ENCODE measurements at regions not wholly inside any gene's neighbourhood (a gene's known extent, or its start where the extent isn't known, plus 50 kb on each side); places are given as distances from the start of the nearest gene placed in this dataset.
"Not testable (repeated sequence)": the region's sequence is repeated elsewhere in the genome, so short reads cannot be mapped to it uniquely, and the experiment has no call there.

- H3K4me1 ChIP-seq (ENCODE audit: control insufficient read depth, extremely low read depth, insufficient read depth, low read length): peaks cover 36% of the 10 kb centered on the region
- DNase-seq (ENCODE audit: low read depth, low spot score) (no peak), FAIRE-seq (no peak)
- H3K9me1 ChIP-seq (ENCODE audit: control insufficient read depth, extremely low read depth, insufficient read depth, low read length): no peaks in the 10 kb centered on the region
- no peaks in the 10 kb centered on the region for H3K9me3 ChIP-seq (ENCODE audit: control insufficient read depth, low read depth, low read length)
- no peaks in the 10 kb centered on the region for H3K36me3 ChIP-seq (ENCODE audit: control insufficient read depth in 2 of 2, extremely low read depth in 1 of 2, insufficient read depth in 2 of 2, low read length in 2 of 2)
- no peaks in the 10 kb centered on the region for H3K27me3 ChIP-seq (ENCODE audit: control insufficient read depth, extremely low read depth, insufficient read depth, low read length)
- H3K9ac ChIP-seq (ENCODE audit: control insufficient read depth, extremely low read depth, insufficient read depth, low read length): no peak overlapping the region
- no peaks in the 10 kb centered on the region for H3K79me2 ChIP-seq (ENCODE audit: control insufficient read depth, insufficient read depth, low read length)
- no peak overlapping the region for H2AFZ ChIP-seq (ENCODE audit: control insufficient read depth, low read length)
- no peak for TF ChIP-seq EZH2 (IDR thresholded peaks at IDR 0.05; ENCODE audit: low read length)
- no peak overlapping the region for H3K4me3 ChIP-seq (ENCODE audit: control insufficient read depth in 2 of 3, extremely low read depth in 1 of 3, insufficient read depth in 2 of 3, low read depth in 1 of 3, low read length in 3 of 3)
- H3K27ac ChIP-seq (ENCODE audit: control insufficient read depth, insufficient read depth, low read length): no peak overlapping the region
- dilution Hi-C loops (cut with MboI; ENCODE audit: extremely low pct_ligation_motif_present, low sequenced_read_pairs): no loop called here
- no peaks in the 10 kb centered on the region for H4K20me1 ChIP-seq (ENCODE audit: control insufficient read depth, extremely low read depth, insufficient read depth, low read length)
- H3K4me2 ChIP-seq (ENCODE audit: control insufficient read depth, extremely low read depth, insufficient read depth, low read depth, low read length): no peak overlapping the region
These were observed 68.9 kb downstream of the EDN1 start for GRCh38 chr6:12359036-12359435.

DNA sequence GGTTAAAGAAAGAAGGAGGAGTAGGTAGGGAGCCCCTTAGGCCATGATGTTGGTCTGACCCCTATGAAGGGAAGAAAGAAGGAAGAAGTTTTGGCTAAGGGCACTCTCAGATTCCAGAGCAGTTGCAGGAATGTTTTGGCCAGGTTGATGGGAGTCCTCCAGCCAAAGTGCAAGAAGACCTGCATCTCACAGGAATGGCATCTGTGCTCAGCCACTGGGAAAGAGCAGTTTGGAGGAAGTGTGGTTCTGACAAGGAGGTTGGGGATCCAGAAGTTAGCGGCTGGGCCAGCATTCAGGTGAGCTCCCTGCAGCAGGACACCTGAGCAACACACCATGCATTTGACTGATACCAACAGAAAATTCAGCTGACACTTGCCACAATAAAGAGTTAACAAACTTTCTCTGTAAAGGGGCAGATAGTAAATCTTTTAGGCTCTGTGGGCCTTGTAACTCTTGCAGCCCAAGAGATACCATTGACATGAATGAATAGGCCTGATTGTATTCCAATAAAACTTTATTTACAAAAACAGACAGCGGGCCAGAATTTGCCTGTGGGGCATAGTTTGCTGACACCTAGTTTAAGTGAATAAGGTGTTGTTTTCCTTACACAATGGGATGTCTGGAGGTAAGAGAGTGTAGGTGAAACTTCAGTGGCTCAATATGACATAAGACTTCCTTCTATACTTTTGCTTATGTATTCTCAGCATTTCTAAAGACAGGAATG, 71.0 kb downstream of the EDN1 start:
- Histone ChIP-seq H3K27ac (ENCODE audit: control insufficient read depth, insufficient read depth, low read length) (no peak overlapping the region), H3K9me1 (ENCODE audit: control insufficient read depth, extremely low read depth, insufficient read depth, low read length) (no peaks in the 10 kb centered on the region)
- FAIRE-seq: no peak

DNA sequence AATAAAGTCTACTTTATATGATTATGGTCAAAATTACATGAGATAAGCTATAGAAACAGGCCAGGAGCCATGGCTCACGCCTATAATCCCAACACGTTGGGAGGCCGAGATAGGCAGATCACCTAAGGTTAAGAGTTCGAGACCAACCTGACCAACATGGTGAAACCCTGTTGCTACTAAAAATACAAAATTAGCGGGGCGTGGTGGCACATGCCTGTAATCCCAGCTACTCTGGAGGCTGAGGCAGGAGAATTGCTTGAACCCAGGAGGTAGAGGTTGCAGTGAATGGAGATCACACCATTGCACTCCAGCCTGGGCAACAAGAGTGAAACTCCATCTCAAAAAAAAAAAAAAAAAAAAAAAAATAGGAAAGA, 73.1 kb downstream of the EDN1 start:
- H2AFZ ChIP-seq (ENCODE audit: control insufficient read depth, low read length); DNase-seq (ENCODE audit: low read depth, low spot score); H3K79me2 ChIP-seq (ENCODE audit: control insufficient read depth, insufficient read depth, low read length); H3K4me2 ChIP-seq (ENCODE audit: control insufficient read depth, extremely low read depth, insufficient read depth, low read depth, low read length); H3K9ac ChIP-seq (ENCODE audit: control insufficient read depth, extremely low read depth, insufficient read depth, low read length); H3K27ac ChIP-seq (ENCODE audit: control insufficient read depth, insufficient read depth, low read length); H3K9me3 ChIP-seq (ENCODE audit: control insufficient read depth, low read depth, low read length); H3K36me3 ChIP-seq (ENCODE audit: control insufficient read depth in 2 of 2, extremely low read depth in 1 of 2, insufficient read depth in 2 of 2, low read length in 2 of 2); FAIRE-seq; H4K20me1 ChIP-seq (ENCODE audit: control insufficient read depth, extremely low read depth, insufficient read depth, low read length); H3K4me3 ChIP-seq (ENCODE audit: control insufficient read depth in 2 of 3, extremely low read depth in 1 of 3, insufficient read depth in 2 of 3, low read depth in 1 of 3, low read length in 3 of 3); H3K9me1 ChIP-seq (ENCODE audit: control insufficient read depth, extremely low read depth, insufficient read depth, low read length); H3K4me1 ChIP-seq (ENCODE audit: control insufficient read depth, extremely low read depth, insufficient read depth, low read length); dilution Hi-C loops (cut with MboI; ENCODE audit: extremely low pct_ligation_motif_present, low sequenced_read_pairs); H3K27me3 ChIP-seq (ENCODE audit: control insufficient read depth, extremely low read depth, insufficient read depth, low read length): not testable (repeated sequence)

More for the DNA sequence above, 71.0 kb downstream of the EDN1 start:
- Histone ChIP-seq H3K79me2 (ENCODE audit: control insufficient read depth, insufficient read depth, low read length) (no peaks in the 10 kb centered on the region), H3K9me3 (ENCODE audit: control insufficient read depth, low read depth, low read length) (no peaks in the 10 kb centered on the region), H3K4me2 (ENCODE audit: control insufficient read depth, extremely low read depth, insufficient read depth, low read depth, low read length) (no peak overlapping the region), H3K36me3 (ENCODE audit: control insufficient read depth in 2 of 2, extremely low read depth in 1 of 2, insufficient read depth in 2 of 2, low read length in 2 of 2) (no peaks in the 10 kb centered on the region), H4K20me1 (ENCODE audit: control insufficient read depth, extremely low read depth, insufficient read depth, low read length) (no peaks in the 10 kb centered on the region), H2AFZ (ENCODE audit: control insufficient read depth, low read length) (no peak overlapping the region), H3K4me1 (ENCODE audit: control insufficient read depth, extremely low read depth, insufficient read depth, low read length) (peaks cover 15% of the 10 kb centered on the region), H3K9ac (ENCODE audit: control insufficient read depth, extremely low read depth, insufficient read depth, low read length) (no peak overlapping the region), H3K4me3 (ENCODE audit: control insufficient read depth in 2 of 3, extremely low read depth in 1 of 3, insufficient read depth in 2 of 3, low read depth in 1 of 3, low read length in 3 of 3) (no peak overlapping the region), H3K27me3 (ENCODE audit: control insufficient read depth, extremely low read depth, insufficient read depth, low read length) (no peaks in the 10 kb centered on the region)
- TF ChIP-seq CTCF (optimal IDR thresholded peaks at IDR 0.05 in 1 of 3, IDR thresholded peaks at IDR 0.05 in 1 of 3, conservative IDR thresholded peaks at IDR 0.05 in 1 of 3; ENCODE audit: extremely low read depth in 1 of 3, insufficient read depth in 2 of 3, low read length in 3 of 3) (no peak), EZH2 (IDR thresholded peaks at IDR 0.05; ENCODE audit: low read length) (no peak)
- DNase-seq (ENCODE audit: low read depth, low spot score): no peak
- dilution Hi-C loops (cut with MboI; ENCODE audit: extremely low pct_ligation_motif_present, low sequenced_read_pairs): no loop called here
